NCI-H1092 treated with DMSO at 0.1 percent for 48 hours (cell line): ENCODE measurements at regions not wholly inside any gene's neighbourhood (a gene's known extent, or its start where the extent isn't known, plus 50 kb on each side); places are given as distances from the start of the nearest gene placed in this dataset.
A peak's percentile ranks its signal among the peaks of the same experiment; 100 is the strongest.
"Not testable (repeated sequence)": the region's sequence is repeated elsewhere in the genome, so short reads cannot be mapped to it uniquely, and the experiment has no call there.

Experiments
- DNase-seq: peaks from one replicate; lab custom pipeline; 2025; lab: John Stamatoyannopoulos, UW

DNA sequence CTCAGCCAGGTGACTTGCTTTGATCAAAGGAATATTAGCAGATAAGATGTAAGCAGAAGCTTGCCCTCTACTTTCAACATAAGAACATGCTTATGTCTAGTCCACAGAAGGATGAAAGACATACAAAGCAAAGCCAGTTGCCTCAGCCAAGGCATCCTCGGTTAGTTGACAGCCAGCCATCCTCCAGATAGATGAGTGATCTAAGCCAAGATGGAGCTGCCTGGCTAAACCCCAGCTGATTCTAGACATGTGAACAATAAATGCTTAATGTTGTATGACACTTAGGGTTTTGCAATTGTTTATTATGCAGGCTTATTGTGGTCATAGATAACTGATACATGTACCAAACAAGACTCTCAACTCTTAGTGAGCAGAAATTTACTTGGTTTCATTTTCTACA, 157.6 kb upstream of the TMTC2 start:
- DNase-seq = no peak

DNA sequence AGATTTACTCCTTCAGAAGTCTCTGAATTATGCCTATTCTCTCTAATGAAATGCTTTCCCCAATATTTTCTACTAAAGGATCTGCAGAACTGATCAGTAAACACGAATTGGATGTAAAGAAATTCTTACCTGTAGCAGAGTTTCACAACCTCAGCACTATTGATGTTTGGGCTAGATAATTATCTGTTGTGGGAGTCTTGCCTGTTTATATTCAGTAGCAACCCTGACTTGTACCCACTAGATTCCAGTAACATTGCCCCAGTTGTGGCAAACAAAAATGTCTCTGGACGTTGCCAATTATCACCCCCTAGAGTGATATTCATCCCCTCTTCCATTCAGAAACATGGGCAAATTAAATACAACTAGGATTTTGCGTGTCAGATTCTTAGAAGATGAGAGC, 156.8 kb upstream of the TMTC2 start:
- DNase-seq = no peak

GRCh38 chr12:82530394-82530793, 156.3 kb upstream of the TMTC2 start:
- no peak for DNase-seq

DNA sequence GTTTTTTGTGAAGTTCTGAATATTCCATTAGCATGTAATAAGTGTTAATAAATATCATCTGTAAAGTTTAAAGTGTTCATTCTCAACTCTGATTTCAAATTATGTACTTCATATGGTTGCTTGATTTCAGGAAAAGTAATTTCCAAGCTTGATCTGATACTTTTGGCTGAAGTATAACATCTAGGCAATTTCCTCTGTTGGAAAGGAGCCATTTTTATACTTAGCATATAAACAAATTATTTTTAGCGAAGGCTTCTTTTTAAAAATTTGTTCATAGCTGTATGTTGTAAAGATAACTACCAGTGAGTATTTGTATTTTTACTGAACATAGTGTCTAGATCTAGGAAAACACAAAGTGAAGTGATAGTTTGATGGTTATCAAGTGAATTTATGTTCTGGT, 153.4 kb upstream of the TMTC2 start:
- no peak for DNase-seq

DNA sequence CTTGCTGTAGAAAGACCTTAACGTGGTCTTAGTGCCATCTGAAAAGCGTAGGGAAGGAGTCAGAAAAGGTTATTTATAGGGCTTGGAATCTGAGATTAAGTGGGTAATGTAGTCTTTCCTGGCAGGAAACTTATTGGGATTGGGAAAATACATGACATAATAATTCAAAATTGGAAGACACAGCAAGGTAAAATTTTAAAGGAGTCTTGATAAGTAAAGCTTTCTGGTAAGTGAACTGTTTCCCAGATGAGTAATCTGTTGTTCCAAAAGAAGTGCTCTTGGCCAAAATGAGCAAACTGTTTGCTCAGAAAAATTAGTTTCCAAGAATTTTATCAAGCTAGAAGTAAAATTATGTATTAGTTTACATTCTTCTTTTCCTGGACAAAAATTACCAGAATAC, 149.3 kb upstream of the TMTC2 start:
- DNase-seq = no peak

GRCh38 chr12:82554529-82554928, 132.2 kb upstream of the TMTC2 start:
- no peak for DNase-seq

GRCh38 chr12:82555699-82556098, 131.0 kb upstream of the TMTC2 start:
- DNase-seq = no peak

DNA sequence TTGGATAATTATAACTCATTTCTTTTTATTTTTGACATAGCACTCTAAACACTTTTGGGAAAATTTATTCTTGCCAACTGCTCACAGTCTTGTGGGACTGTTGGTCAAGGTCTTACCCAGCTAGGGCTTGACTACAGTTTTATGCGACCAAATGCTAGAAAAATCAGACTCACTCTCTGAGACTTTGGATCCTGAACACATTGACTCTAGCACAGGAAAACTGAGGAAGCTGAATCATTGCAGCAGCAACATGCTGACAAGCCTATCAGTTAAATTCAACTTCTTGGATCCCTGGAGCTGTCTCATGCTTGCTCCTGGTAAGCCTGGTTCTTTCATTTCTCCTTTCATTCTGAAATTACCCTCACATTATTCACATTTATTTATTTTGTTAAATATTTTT, 120.7 kb upstream of the TMTC2 start:
- DNase-seq = no peak

- no peak for DNase-seq
These were observed 119.0 kb upstream of the TMTC2 start for GRCh38 chr12:82567688-82568087.

- no peak for DNase-seq
These were observed 112.5 kb upstream of the TMTC2 start for GRCh38 chr12:82574191-82574590.

DNA sequence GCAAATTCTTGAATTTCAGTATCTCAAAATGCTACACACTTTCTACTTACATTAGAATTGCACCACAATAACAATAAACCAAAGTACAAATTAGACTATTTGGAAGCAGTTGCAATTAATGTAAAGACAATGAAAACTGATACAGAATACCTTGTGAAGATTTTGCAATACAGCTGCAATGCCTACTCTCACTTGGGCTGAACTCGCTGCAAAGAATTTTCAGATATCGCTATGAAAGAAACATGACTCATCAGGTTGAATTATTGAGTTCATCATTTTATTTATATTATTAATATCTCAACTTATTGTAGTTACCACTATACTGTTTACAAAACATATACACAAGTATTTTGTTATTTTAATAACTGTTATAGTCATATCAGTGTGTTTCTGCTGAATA, 108.0 kb upstream of the TMTC2 start:
- DNase-seq = no peak

- DNase-seq = no peak
These were observed 103.0 kb upstream of the TMTC2 start for GRCh38 chr12:82583756-82584155.

GRCh38 chr12:82593143-82593542, 93.6 kb upstream of the TMTC2 start:
- DNase-seq = no peak

- peak; percentile 9 for DNase-seq
These were observed 92.8 kb upstream of the TMTC2 start for GRCh38 chr12:82593901-82594396.

DNA sequence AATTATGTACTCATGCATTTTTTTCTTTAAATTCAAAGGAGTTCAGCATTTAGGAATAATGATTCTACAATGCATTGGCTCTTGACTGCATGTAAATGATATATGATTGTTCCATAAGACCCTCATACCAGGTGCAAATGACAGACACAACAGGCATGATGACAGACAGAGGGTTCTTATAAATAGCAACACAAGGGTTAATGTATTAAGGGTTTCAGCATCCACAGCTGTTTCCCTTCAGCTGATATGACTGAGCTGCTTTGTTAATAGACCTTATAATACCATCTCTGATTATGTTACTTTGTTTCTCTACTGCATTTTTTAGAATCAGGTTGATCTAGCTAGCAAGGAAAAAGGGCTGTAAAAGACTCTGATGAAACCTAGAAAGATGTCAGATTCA, 90.8 kb upstream of the TMTC2 start:
- peak; percentile 46 for DNase-seq

GRCh38 chr12:82596483-82596882, 90.2 kb upstream of the TMTC2 start:
- DNase-seq = peak; percentile 87

- no peak for DNase-seq
These were observed 86.3 kb upstream of the TMTC2 start for GRCh38 chr12:82600379-82600778.

GRCh38 chr12:82603647-82604046, 83.1 kb upstream of the TMTC2 start:
- DNase-seq = not testable (repeated sequence)

DNA sequence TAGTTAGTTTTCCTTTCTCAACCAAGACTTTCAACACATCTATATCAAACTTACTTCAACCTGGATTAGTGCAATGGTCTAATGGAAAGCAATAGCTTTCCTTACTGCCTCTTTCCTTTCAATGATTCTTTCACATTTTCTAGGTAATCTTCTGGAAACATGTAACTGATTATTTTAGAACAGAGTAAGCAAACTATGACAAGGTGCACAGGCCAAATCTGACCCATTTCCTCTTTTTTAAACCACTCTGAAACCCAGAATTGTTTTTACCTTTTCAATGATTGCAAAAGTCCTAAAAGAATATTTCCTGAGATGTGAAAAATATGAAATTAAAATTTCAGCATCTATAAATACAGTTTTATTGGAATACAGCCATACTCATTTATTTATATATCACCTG, 81.6 kb upstream of the TMTC2 start:
- DNase-seq = no peak

- DNase-seq = no peak
These were observed 78.0 kb upstream of the TMTC2 start for GRCh38 chr12:82608706-82609105.

- DNase-seq = no peak
These were observed 77.3 kb upstream of the TMTC2 start for GRCh38 chr12:82609234-82609914.

DNA sequence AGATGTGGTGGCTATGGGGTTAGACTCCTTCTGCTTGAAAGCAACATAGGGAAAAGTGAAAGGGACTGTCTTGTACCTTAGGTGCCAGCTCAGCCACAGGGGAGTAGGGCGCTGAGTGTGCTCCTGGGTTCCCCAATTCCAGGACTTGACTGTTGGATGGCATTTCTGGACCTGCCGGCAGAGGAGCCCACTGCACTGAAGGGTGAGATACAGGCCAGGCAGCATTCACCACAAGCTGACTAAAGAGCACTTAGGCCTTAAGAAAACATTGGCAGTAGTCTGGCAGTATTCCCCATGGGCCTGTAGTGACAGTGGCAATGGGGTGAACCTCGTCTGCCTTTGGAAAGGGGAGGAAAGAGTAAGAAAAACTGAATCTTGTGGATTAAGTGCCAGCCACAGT, 67.1 kb upstream of the TMTC2 start:
- DNase-seq = no peak

- DNase-seq = no peak
These were observed 65.8 kb upstream of the TMTC2 start for GRCh38 chr12:82620917-82621316.

GRCh38 chr12:82625523-82625922, 61.2 kb upstream of the TMTC2 start:
- DNase-seq = peak; percentile 3
